ENCODE measurements at regions not wholly inside any gene's neighbourhood (a gene's known extent, or its start where the extent isn't known, plus 50 kb on each side); places are given as distances from the start of the nearest gene placed in this dataset.

- ChIA-PET CTCF (no interaction called here), POLR2A (interaction anchor here (0.6 kb wide), 1 partner anchor 1923 kb away, joined by 6 read pairs; no protein-coding TSS in a partner anchor)
- Histone ChIP-seq H3K4me3 (ENCODE audit: low read depth in 2 of 2, low read length in 2 of 2) (no peak overlapping the region), H3K27me3 (ENCODE audit: control insufficient read depth, insufficient read depth, low read length) (peaks cover 9% of the 10 kb centered on the region), H3K27ac (ENCODE audit: low read length) (no peak overlapping the region), H3K36me3 (ENCODE audit: control insufficient read depth, insufficient read depth, low read length) (no peaks in the 10 kb centered on the region), H3K9me3 (ENCODE audit: control insufficient read depth, insufficient read depth, low read depth, low read length) (no peaks in the 10 kb centered on the region), H3K4me1 (ENCODE audit: control insufficient read depth, insufficient read depth, low read length) (no peaks in the 10 kb centered on the region)
- no TSS peak for BruUV-seq (replicated peaks)
- DNase-seq (ENCODE audit: low read depth, low spot score) (no peak), ATAC-seq (no peak)
- intact Hi-C loops (cut with micrococcal nuclease; ENCODE audit: unreplicated experiment) (no loop called here), in situ Hi-C loops (cut with HindIII; ENCODE audit: low pct_unique_long_range_greater_than_20kb, low sequenced_read_pairs) (no loop called here)
- TF ChIP-seq POLR2AphosphoS5 (IDR thresholded peaks at IDR 0.05; ENCODE audit: low read depth, low read length) (no peak), TCF7L2 (IDR thresholded peaks at IDR 0.05; ENCODE audit: low read depth, low read length) (no peak), SIN3A (IDR thresholded peaks at IDR 0.05; ENCODE audit: borderline replicate concordance, insufficient read depth, low read depth, low read length) (no peak), REST (IDR thresholded peaks at IDR 0.05; ENCODE audit: insufficient read depth in 1 of 2, low read depth in 2 of 2, low read length in 1 of 2) (no peak), CTCF (IDR thresholded peaks at IDR 0.05) (no peak)
Observed at GRCh38 chr17:79536212-79536840, 74.5 kb downstream of the RBFOX3 start.

GRCh38 chr17:79535728-79536025 lies 75.2 kb downstream of the RBFOX3 start:
- in situ Hi-C loops (cut with HindIII; ENCODE audit: low pct_unique_long_range_greater_than_20kb, low sequenced_read_pairs) (no loop called here), intact Hi-C loops (cut with micrococcal nuclease; ENCODE audit: unreplicated experiment) (no loop called here)
- ATAC-seq, result no peak
- TF ChIP-seq POLR2AphosphoS5 (IDR thresholded peaks at IDR 0.05; ENCODE audit: low read depth, low read length) (no peak), REST (IDR thresholded peaks at IDR 0.05; ENCODE audit: insufficient read depth in 1 of 2, low read depth in 2 of 2, low read length in 1 of 2) (no peak), SIN3A (IDR thresholded peaks at IDR 0.05; ENCODE audit: borderline replicate concordance, insufficient read depth, low read depth, low read length) (no peak), TCF7L2 (IDR thresholded peaks at IDR 0.05; ENCODE audit: low read depth, low read length) (no peak), CTCF (IDR thresholded peaks at IDR 0.05) (no peak)
- DNase-seq (ENCODE audit: low read depth, low spot score), result no peak
- H3K9me3 ChIP-seq (ENCODE audit: control insufficient read depth, insufficient read depth, low read depth, low read length), result no peaks in the 10 kb centered on the region
- no peak overlapping the region for H3K4me3 ChIP-seq (ENCODE audit: low read depth in 2 of 2, low read length in 2 of 2)
- H3K27me3 ChIP-seq (ENCODE audit: control insufficient read depth, insufficient read depth, low read length), result peaks cover 9% of the 10 kb centered on the region
- H3K4me1 ChIP-seq (ENCODE audit: control insufficient read depth, insufficient read depth, low read length), result no peaks in the 10 kb centered on the region
- H3K27ac ChIP-seq (ENCODE audit: low read length), result no peak overlapping the region
- CTCF ChIA-PET, result no interaction called here
- no peaks in the 10 kb centered on the region for H3K36me3 ChIP-seq (ENCODE audit: control insufficient read depth, insufficient read depth, low read length)
- no TSS peak for BruUV-seq (replicated peaks)
- POLR2A ChIA-PET, result no interaction called here
